ENCODE measurements at regions not wholly inside any gene's neighbourhood (a gene's known extent, or its start where the extent isn't known, plus 50 kb on each side); places are given as distances from the start of the nearest gene placed in this dataset.

GRCh38 chr10:33579996-33580395 is 245.5 kb upstream of the NRP1 start:
- DNase-seq: no peak

DNA sequence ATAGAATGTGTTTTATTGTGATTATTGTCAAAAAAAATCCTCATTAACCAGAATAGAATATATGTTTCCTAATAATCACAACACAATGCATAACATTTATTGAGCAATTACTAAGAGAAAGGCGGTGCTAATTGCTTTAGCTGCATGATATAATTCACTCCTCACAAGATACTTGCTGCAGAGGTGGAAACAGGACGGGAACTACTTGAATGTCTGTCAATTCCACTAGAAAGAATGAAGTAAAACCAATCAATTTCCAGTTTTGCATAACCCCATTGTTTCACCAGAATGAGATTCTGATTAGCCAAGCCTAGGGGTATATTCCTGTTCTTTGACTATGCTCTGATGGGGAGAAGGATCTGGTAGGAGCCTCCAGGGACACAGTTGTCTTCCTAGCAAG is 239.1 kb upstream of the NRP1 start:
- DNase-seq: no peak

DNA sequence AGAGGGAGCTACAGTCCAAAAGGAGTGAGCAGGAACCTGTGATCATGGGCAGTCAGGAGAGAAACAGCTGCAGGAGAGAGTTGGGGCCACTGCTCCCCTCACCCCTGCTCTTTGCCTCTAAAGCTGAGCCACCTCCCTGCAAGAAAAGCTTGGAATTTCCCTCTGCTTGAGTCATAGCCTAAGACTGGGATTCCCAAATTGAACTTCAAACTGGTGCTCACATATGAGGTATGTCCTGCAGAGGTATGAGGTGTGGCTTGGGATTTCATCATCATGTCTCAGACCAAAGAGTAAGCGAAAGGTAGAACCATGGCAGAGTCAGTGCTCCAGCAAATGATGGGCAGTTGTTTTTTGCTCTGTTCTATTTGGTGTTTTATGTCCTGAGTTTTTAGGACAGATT is 237.1 kb upstream of the NRP1 start:
- DNase-seq: no peak

DNA sequence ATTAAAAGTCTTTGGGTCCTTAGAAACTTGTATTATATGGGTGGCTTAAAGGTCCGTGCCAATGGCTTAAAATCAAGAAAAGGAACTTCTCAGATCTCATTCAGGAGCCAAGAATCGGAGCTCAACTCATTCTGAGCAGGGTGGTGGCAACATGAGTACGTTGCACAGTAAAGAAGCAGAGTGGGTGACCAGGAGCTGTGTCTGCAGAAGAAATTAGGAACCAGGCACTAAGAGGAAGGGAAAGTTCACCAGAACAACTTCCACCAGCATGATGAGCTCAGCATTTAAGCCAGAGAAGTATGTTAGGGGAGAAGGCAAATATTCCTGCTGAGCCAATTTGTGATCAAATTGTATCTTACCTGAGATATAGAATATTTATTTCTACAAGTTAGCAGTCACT is 236.0 kb upstream of the NRP1 start:
- DNase-seq: no peak

- no peak for DNase-seq
These were observed 235.2 kb upstream of the NRP1 start for GRCh38 chr10:33569702-33570101.

DNA sequence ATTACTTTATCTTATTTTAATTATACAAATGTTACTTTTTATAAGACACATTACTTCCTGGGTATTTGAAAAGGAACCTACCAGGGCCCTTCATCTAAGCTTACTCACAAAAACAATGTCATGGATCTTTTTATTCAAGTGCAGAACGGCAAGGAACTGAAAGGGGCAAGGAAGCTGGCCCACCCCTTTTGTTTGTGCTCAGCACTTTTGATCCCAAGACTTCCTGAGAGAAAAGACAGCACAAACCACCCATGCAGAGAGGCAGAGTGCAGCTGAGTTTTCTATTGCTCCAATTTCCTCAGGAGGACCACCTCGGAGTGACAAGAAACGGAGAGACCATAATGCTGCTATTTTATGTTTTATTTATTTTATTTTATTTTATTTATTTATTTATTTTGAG is 232.0 kb upstream of the NRP1 start:
- DNase-seq: no peak

- DNase-seq: no peak
These were observed 231.5 kb upstream of the NRP1 start for GRCh38 chr10:33566001-33566400.

- DNase-seq: no peak
These were observed 230.8 kb upstream of the NRP1 start for GRCh38 chr10:33565231-33565630.

DNA sequence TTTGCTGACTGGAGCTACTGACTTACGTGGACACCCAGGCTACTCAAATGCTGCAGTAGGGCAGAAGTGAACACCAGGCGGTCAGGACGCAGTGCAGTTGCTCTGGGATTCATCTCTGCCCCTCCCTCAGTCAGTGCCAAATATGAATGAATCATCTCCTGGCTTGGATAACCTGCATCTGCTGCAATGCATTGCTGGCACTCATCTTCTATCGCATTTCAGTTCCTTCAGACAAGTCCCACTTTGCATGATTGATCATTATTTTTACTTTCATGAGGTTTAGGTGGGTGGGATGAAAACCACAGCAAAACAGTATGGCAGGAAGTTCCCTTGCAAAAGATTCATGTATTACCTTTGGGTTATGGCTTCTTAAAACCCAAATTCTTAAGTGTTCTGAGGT is 224.6 kb upstream of the NRP1 start:
- no peak for DNase-seq

DNA sequence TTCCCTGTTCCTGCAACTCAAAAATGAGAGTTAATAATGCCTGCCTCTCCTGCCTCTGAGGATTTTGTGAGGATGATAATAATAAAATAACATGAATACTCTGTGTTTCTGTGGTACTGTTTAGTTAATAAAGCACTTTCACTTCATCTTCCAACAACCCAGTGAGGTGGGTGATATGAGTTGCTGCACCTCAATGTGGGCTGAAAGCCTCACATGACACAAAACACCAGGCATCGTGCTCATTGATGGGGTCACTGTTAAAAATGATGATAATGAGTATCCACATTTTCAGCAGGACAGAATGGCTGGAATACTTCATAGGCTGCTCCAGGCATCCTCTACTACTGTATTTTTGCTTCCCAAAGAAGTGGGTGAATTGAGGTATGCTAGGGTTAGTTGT is 222.8 kb upstream of the NRP1 start:
- DNase-seq: no peak

GRCh38 chr10:33556620-33557019 is 222.2 kb upstream of the NRP1 start:
- no peak for DNase-seq

DNA sequence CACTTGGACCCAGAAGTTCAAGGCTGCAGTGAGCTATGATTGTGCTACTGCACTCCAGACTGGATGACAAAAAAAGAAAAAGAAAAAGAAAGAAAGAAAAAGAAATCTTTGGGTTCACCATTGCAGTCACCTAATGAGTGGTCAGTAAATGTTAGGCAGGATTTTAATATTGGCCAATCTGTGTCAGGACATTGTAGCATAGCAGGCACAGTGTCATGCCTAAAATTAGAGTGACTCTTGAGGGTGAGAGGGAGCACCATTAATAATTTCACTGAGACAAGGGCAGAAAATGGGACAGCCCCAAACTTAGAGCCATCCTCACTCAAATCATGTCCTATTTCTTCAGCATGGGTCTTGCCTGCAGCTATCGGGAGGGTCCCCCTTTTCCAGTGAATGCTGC is 221.6 kb upstream of the NRP1 start:
- no peak for DNase-seq

- DNase-seq: no peak
These were observed 219.5 kb upstream of the NRP1 start for GRCh38 chr10:33553748-33554571.

- DNase-seq: no peak
These were observed 217.8 kb upstream of the NRP1 start for GRCh38 chr10:33552290-33552689.

DNA sequence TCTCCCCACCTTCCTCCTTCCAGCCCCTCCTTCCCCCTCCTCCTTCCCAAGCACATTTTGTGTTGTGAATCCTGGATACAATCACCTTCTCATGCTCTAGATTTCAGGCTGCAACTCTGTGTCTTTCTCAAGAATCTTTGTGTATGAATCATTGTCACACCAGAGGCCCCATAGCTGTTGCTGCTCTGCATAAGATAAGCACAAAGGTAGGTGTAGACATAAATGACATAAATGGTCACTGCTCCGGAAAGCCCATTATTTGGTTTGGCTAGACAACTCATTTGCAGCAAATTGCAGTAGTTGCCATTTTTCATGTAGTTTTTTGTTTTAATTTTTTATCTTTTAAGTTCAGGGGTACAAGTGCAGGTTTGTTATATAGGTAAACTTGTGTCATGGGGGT is 216.3 kb upstream of the NRP1 start:
- no peak for DNase-seq

DNA sequence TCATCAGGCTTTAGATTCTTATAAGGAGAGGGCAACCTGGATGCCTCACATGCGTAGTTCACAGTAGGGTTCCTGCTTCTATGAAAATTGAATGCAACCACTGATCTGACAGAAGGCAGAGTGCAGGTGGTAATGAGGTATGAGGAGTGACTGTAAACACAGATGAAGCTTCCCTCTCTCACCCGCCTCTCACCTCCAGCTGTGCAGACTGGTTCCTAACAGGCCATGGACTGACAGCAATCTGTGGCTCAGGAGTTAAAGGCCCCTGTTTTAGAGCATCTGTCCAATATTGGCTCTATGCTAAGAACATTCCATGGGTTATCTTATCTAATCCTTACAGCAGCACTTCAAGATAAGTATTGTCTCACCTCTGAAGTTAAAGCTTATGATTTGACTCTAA is 213.5 kb upstream of the NRP1 start:
- DNase-seq: no peak

- DNase-seq: no peak
These were observed 211.6 kb upstream of the NRP1 start for GRCh38 chr10:33546031-33546430.

DNA sequence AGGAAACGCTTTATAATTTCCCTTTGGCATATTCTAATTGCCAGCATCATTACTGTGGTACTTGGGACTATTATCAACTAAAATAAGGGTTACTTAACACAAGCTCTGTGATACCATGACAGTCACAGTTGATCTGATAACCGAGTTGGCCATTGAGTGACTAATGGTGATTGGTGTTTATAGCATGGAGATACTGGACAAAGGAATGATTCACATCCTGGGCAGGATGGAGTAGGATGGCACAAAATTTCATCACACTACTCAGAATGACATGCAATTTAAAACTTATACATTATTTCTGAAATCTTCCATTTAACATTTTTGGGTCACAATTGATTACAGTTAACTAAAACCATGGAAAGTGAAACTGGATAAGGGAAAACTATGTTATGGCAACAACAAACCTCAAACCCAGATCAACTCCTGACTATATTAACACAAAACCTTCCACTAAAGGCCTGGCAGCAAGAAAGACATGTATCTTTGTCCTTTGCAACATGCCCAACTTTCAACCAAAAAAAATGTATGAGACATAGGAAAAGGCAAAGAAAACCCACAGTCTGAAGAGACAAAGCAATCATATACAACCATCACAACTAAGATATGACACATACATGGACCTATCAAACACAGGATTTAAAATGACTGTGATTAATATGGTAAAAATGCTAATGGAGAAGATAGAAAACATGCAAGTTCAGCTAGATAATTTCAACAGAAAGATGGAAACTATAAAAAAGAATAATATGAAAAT is 208.5 kb upstream of the NRP1 start:
- no peak for DNase-seq

- no peak for DNase-seq
These were observed 204.6 kb upstream of the NRP1 start for GRCh38 chr10:33539116-33539515.

DNA sequence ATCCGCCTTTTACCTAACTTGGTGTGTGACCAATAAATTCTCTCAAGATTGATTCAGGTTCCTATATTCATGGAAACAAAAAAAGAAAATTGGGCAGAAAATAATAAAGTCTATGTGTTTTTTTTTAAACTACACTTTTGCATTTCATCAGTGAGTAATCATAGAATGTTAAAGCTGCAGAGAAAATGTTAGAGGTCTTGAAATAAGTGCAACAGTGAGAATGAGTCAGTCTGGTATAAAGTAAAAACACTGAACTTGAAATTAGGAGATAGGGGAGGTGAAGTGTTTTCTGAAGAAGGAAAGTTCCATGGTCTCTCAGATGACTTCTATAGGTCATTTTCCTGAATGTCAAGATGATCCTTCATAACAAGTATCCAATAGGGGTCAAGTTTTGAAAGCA is 202.6 kb upstream of the NRP1 start:
- DNase-seq: no peak

DNA sequence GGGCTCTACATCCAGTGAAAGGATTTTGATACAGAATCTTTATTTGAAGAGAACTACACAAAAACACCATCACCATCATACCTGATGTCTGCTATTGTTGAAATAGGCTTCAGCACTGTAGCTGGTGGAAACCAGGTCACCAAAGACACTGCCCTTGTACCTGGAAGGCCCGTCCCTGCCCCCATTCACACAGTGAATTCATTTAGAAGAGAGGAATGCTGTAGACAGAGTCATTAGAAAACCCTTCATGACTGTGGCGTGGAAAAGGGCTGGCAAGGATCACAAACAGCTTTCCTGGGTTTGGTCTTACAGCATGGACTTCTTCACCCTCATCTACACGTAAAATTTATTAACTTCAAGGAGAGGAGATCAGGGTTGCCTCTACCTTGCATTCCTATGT is 202.0 kb upstream of the NRP1 start:
- DNase-seq: no peak

GRCh38 chr10:33535866-33536265 is 201.4 kb upstream of the NRP1 start:
- DNase-seq: no peak

DNA sequence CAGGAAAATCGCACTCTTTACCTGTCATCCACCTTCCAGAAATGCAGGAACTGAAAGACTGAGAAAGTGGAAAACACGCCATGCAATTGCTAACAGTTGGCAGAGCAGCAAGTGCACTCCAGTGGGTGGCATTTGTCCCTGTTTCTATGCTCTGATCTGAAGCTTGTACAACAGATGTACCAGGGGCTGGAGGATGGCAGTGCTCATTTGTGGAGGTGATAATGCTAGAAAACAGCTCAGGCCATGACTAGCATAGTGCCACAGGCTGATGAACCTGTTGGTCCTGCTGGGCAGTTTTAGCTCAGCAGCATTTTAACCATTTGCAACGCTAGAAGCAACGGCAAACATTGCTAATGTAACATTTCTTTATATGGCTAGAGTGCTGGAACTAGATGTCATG is 199.9 kb upstream of the NRP1 start:
- DNase-seq: no peak

DNA sequence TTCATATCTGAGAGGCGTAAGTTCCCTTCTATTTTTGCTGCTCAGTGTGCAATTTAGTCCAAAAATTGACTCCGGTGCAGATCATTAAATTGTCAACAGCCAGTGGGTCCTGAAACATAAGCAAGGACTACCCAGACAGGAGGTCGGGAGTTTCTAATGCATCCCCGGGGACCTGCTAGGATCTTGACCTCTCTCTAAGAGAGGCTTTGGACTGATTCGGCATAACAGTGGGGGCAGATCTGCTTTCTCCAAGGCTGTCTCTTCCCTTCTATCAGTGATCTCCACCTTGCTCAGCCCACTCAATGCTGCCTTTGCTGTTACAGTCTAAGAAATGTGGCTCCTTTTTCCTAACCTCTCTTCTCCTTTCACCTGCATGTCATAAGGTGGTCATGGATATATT is 199.1 kb upstream of the NRP1 start:
- no peak for DNase-seq

DNA sequence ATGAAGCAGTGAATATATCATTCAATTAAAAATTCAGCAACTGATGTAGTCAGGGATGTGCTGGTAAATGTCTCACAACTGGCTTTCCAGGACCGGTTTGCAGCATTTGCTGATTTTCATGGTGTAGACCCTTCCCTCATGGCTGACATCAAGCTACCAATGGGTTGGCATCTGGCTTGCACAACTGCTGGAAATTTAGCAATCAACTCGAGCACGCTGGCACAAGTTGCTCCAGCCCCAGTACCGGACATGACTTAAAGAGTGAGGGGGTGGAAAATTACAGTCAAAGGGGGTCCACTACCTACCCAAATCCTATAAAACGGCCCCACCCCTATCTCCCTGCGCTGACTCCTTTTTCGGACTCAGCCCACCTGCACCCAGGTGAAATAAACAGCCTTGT is 198.4 kb upstream of the NRP1 start:
- DNase-seq: no peak
